HL-60 (cell line): ENCODE measurements at regions not wholly inside any gene's neighbourhood (a gene's known extent, or its start where the extent isn't known, plus 50 kb on each side); places are given as distances from the start of the nearest gene placed in this dataset.

Experiments
- DNase-seq, 2 experiments: peaks; one replicate each; pipeline ENCODE4 v3.0.0-alpha.2; 2010 to 2020; ENCODE audit warnings: low read depth in 1 of 2, low spot score in 1 of 2
- H3K27ac ChIP-seq: fragments of 250-450 bp; sonication (Bioruptor Pico); replicated peaks from 2 replicates; pipeline ENCODE4 v1.5.1; 2020; ENCODE audit warnings: mild to moderate bottlenecking, moderate library complexity
- H3K27me3 ChIP-seq: fragments of 250-450 bp; sonication (Bioruptor Pico); 2 replicates; pipeline ENCODE4 v1.5.1; 2021; ENCODE audit warnings: mild to moderate bottlenecking, moderate library complexity; ENCODE audit not compliant: insufficient read depth, poor library complexity, severe bottlenecking
- H3K4me3 ChIP-seq: replicated peaks from 2 replicates; pipeline ENCODE4 v1.5.1; 2011; ENCODE audit warnings: mild to moderate bottlenecking, control low read depth, low read length; ENCODE audit not compliant: insufficient read depth
- GABPA ChIP-seq: IDR thresholded peaks from 2 replicates; pipeline ENCODE4 v1.6.1; 2012; ENCODE audit warnings: low read depth
- POLR2AphosphoS5 ChIP-seq: IDR thresholded peaks from 2 replicates; pipeline ENCODE4 v1.6.1; 2012; ENCODE audit warnings: low read depth
- SPI1 ChIP-seq: IDR thresholded peaks from 2 replicates; pipeline ENCODE4 v1.6.1; 2012; ENCODE audit warnings: low read depth, mild to moderate bottlenecking, borderline replicate concordance
- TF ChIP-seq, protein P1 (sequence below): IDR thresholded peaks from 2 replicates; pipeline ENCODE4 v1.6.1; 2012; ENCODE audit warnings: low read depth; ENCODE audit not compliant: insufficient replicate concordance
- TF ChIP-seq, protein P2 (sequence below): IDR thresholded peaks from one replicate; pipeline ENCODE4 v1.5.1; 2011; ENCODE audit warnings: low read length, control low read depth, inconsistent platforms; ENCODE audit not compliant: insufficient read depth

GRCh38 chr10:44281089-44281613 is 103.7 kb downstream of the CXCL12 start:
- no peak for DNase-seq
- Histone ChIP-seq H3K27ac (no peak overlapping the region), H3K4me3 (no peak overlapping the region), H3K27me3 (no peaks in the 10 kb centered on the region)
- TF ChIP-seq, protein P1, sequence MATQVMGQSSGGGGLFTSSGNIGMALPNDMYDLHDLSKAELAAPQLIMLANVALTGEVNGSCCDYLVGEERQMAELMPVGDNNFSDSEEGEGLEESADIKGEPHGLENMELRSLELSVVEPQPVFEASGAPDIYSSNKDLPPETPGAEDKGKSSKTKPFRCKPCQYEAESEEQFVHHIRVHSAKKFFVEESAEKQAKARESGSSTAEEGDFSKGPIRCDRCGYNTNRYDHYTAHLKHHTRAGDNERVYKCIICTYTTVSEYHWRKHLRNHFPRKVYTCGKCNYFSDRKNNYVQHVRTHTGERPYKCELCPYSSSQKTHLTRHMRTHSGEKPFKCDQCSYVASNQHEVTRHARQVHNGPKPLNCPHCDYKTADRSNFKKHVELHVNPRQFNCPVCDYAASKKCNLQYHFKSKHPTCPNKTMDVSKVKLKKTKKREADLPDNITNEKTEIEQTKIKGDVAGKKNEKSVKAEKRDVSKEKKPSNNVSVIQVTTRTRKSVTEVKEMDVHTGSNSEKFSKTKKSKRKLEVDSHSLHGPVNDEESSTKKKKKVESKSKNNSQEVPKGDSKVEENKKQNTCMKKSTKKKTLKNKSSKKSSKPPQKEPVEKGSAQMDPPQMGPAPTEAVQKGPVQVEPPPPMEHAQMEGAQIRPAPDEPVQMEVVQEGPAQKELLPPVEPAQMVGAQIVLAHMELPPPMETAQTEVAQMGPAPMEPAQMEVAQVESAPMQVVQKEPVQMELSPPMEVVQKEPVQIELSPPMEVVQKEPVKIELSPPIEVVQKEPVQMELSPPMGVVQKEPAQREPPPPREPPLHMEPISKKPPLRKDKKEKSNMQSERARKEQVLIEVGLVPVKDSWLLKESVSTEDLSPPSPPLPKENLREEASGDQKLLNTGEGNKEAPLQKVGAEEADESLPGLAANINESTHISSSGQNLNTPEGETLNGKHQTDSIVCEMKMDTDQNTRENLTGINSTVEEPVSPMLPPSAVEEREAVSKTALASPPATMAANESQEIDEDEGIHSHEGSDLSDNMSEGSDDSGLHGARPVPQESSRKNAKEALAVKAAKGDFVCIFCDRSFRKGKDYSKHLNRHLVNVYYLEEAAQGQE = no peak
- TF ChIP-seq POLR2AphosphoS5 (no peak), GABPA (no peak), SPI1 (no peak)
- TF ChIP-seq, protein P2, sequence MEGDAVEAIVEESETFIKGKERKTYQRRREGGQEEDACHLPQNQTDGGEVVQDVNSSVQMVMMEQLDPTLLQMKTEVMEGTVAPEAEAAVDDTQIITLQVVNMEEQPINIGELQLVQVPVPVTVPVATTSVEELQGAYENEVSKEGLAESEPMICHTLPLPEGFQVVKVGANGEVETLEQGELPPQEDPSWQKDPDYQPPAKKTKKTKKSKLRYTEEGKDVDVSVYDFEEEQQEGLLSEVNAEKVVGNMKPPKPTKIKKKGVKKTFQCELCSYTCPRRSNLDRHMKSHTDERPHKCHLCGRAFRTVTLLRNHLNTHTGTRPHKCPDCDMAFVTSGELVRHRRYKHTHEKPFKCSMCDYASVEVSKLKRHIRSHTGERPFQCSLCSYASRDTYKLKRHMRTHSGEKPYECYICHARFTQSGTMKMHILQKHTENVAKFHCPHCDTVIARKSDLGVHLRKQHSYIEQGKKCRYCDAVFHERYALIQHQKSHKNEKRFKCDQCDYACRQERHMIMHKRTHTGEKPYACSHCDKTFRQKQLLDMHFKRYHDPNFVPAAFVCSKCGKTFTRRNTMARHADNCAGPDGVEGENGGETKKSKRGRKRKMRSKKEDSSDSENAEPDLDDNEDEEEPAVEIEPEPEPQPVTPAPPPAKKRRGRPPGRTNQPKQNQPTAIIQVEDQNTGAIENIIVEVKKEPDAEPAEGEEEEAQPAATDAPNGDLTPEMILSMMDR = no peak

DNA sequence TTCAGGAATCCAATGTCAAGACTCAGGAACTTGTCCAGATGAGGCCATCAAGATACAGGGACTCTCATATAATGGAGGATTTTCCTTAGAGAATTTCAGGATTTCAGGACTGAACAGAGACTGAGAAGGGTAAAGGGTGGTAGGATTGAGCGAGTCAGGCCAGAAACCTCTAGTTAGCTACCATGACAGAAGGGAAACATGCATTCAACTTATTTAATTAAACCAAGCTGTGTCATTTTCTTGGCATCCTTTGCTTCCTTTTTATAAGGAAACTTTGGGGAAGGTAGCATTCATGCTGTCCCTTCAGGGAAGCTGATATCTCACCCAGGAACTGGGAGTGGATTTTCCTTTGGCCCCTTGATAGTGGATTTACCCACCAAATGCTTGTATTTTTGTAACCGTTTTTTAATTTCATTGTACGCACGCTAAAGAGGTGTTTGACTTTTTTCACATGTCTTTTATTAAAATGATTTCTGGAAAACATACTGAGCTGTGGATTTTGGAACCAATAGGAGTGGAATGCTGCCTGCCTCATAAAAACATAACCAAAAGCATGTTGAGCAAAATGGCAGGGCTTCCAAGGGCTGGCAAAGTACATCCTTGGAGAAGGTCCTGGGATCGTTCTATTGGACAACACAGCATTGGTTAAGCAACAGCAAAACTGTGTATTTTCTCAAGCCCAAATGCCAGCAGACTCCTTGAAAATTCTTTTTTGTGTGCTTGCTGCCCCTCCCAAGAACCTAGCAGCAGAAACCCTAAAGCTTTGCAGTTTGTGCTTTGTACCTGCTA is 104.5 kb downstream of the CXCL12 start:
- H3K27me3 ChIP-seq = no peaks in the 10 kb centered on the region
- TF ChIP-seq GABPA (no peak), SPI1 (no peak), POLR2AphosphoS5 (no peak)
- TF ChIP-seq, protein P2 = no peak
- TF ChIP-seq, protein P1 = no peak
- no peak overlapping the region for H3K4me3 ChIP-seq
- DNase-seq = no peak
- H3K27ac ChIP-seq = no peak overlapping the region

- Histone ChIP-seq H3K27me3 (no peaks in the 10 kb centered on the region), H3K4me3 (no peak overlapping the region), H3K27ac (no peak overlapping the region)
- TF ChIP-seq, protein P2 = no peak
- TF ChIP-seq, protein P1 = no peak
- TF ChIP-seq POLR2AphosphoS5 = no peak
- TF ChIP-seq SPI1 = no peak
- no peak for TF ChIP-seq GABPA
- no peak for DNase-seq
These were observed 105.3 kb downstream of the CXCL12 start for GRCh38 chr10:44279426-44280126.
